ENCODE measurements at regions not wholly inside any gene's neighbourhood (a gene's known extent, or its start where the extent isn't known, plus 50 kb on each side); places are given as distances from the start of the nearest gene placed in this dataset.

- no peaks in the 10 kb centered on the region for H3K79me2 ChIP-seq (ENCODE audit: insufficient read depth, low read depth, low read length)
- H3K4me1 ChIP-seq (ENCODE audit: insufficient read depth, low read length, poor library complexity, severe bottlenecking): no peaks in the 10 kb centered on the region
- no peaks in the 10 kb centered on the region for H3K9me3 ChIP-seq (ENCODE audit: low read length)
- BruUV-seq (replicated peaks): no TSS peak
- CTCF ChIA-PET (ENCODE audit: unreplicated experiment): no interaction called here
- H2AFZ ChIP-seq (ENCODE audit: low read length): no peak overlapping the region
- H3K4me2 ChIP-seq (ENCODE audit: low read length): no peak overlapping the region
- TF ChIP-seq CTCF (conservative IDR thresholded peaks at IDR 0.05; ENCODE audit: low read length) (no peak), EZH2phosphoT487 (IDR thresholded peaks at IDR 0.05; ENCODE audit: borderline replicate concordance, low read depth, low read length) (no peak)
- H4K20me1 ChIP-seq (ENCODE audit: insufficient read depth, low read length): no peaks in the 10 kb centered on the region
- no peak overlapping the region for H3K27ac ChIP-seq (ENCODE audit: low read depth, low read length, poor library complexity, severe bottlenecking)
- no peak overlapping the region for H3K4me3 ChIP-seq (ENCODE audit: low read depth, low read length, poor library complexity, severe bottlenecking)
- POLR2A ChIA-PET: no interaction called here
- intact Hi-C loops (cut with micrococcal nuclease; ENCODE audit: unreplicated experiment): no loop called here
- no peaks in the 10 kb centered on the region for H3K9me2 ChIP-seq (ENCODE audit: insufficient read depth, low read length)
- DNase-seq (ENCODE audit: low spot score): no peak
- H3K36me3 ChIP-seq (ENCODE audit: insufficient read depth, low read length): no peaks in the 10 kb centered on the region
Measured at GRCh38 chr5:10832421-10832820, 71.4 kb upstream of the DAP start.

- Histone ChIP-seq H4K20me1 (ENCODE audit: insufficient read depth, low read length) (no peaks in the 10 kb centered on the region), H3K79me2 (ENCODE audit: insufficient read depth, low read depth, low read length) (no peaks in the 10 kb centered on the region), H3K4me3 (ENCODE audit: low read depth, low read length, poor library complexity, severe bottlenecking) (no peak overlapping the region), H3K4me2 (ENCODE audit: low read length) (no peak overlapping the region), H2AFZ (ENCODE audit: low read length) (no peak overlapping the region), H3K27ac (ENCODE audit: low read depth, low read length, poor library complexity, severe bottlenecking) (no peak overlapping the region), H3K36me3 (ENCODE audit: insufficient read depth, low read length) (no peaks in the 10 kb centered on the region), H3K9me3 (ENCODE audit: low read length) (no peaks in the 10 kb centered on the region), H3K9me2 (ENCODE audit: insufficient read depth, low read length) (no peaks in the 10 kb centered on the region), H3K4me1 (ENCODE audit: insufficient read depth, low read length, poor library complexity, severe bottlenecking) (peaks cover under 1% of the 10 kb centered on the region)
- BruUV-seq (replicated peaks): no TSS peak
- intact Hi-C loops (cut with micrococcal nuclease; ENCODE audit: unreplicated experiment): no loop called here
- TF ChIP-seq EZH2phosphoT487 (IDR thresholded peaks at IDR 0.05; ENCODE audit: borderline replicate concordance, low read depth, low read length): no peak
- no peak for TF ChIP-seq CTCF (conservative IDR thresholded peaks at IDR 0.05; ENCODE audit: low read length)
- ChIA-PET CTCF (ENCODE audit: unreplicated experiment) (no interaction called here), POLR2A (interaction anchor here (0.6 kb wide), 2 partner anchors 11 to 122 kb away, joined by 3 to 5 read pairs; no protein-coding TSS in a partner anchor)
- DNase-seq (ENCODE audit: low spot score): no peak
Measured at GRCh38 chr5:10831419-10831818, 70.4 kb upstream of the DAP start.

- BruUV-seq (replicated peaks): no TSS peak
- TF ChIP-seq CTCF (conservative IDR thresholded peaks at IDR 0.05; ENCODE audit: low read length) (no peak), EZH2phosphoT487 (IDR thresholded peaks at IDR 0.05; ENCODE audit: borderline replicate concordance, low read depth, low read length) (no peak)
- ChIA-PET POLR2A (no interaction called here), CTCF (ENCODE audit: unreplicated experiment) (no interaction called here)
- Histone ChIP-seq H4K20me1 (ENCODE audit: insufficient read depth, low read length) (no peaks in the 10 kb centered on the region), H3K27ac (ENCODE audit: low read depth, low read length, poor library complexity, severe bottlenecking) (no peak overlapping the region), H3K36me3 (ENCODE audit: insufficient read depth, low read length) (no peaks in the 10 kb centered on the region), H3K4me2 (ENCODE audit: low read length) (no peak overlapping the region), H3K4me3 (ENCODE audit: low read depth, low read length, poor library complexity, severe bottlenecking) (no peak overlapping the region), H2AFZ (ENCODE audit: low read length) (no peak overlapping the region), H3K4me1 (ENCODE audit: insufficient read depth, low read length, poor library complexity, severe bottlenecking) (peaks cover 12% of the 10 kb centered on the region), H3K9me2 (ENCODE audit: insufficient read depth, low read length) (no peaks in the 10 kb centered on the region), H3K9me3 (ENCODE audit: low read length) (no peaks in the 10 kb centered on the region), H3K79me2 (ENCODE audit: insufficient read depth, low read depth, low read length) (no peaks in the 10 kb centered on the region)
- no peak for DNase-seq (ENCODE audit: low spot score)
- intact Hi-C loops (cut with micrococcal nuclease; ENCODE audit: unreplicated experiment): no loop called here
Measured at GRCh38 chr5:10828241-10828640, 67.2 kb upstream of the DAP start.
